PC-3 (cell line): ENCODE measurements at regions not wholly inside any gene's neighbourhood (a gene's known extent, or its start where the extent isn't known, plus 50 kb on each side); places are given as distances from the start of the nearest gene placed in this dataset.

Experiments used
- ATAC-seq: fragments of 200-7000 bp; cut with Tn5 transposase; 2 replicates; pipeline ENCODE4 v1.9.1; 2020; ENCODE audit warnings: mild to moderate bottlenecking, moderate library complexity
- BruUV-seq: library from RNA; stranded (reverse); fragments of 400-500 nt; replicated peaks from 2 replicates; lab custom pipeline; 2021; lab: Mats Ljungman, UMichigan
- CTCF ChIA-PET: fragments of 300-600 bp; sonication (Branson Sonifier 250); formaldehyde crosslinking; loops from one replicate; lab custom pipeline; 2022; ENCODE audit warnings: antibody characterized with exemption; lab: Charles Lee
- POLR2A ChIA-PET: fragments of 300-600 bp; sonication (Branson Sonifier 250); formaldehyde crosslinking; loops from one replicate; lab custom pipeline; 2022; ENCODE audit warnings: antibody characterized with exemption; ENCODE audit not compliant: unreplicated experiment; lab: Charles Lee
- DNase-seq: peaks from one replicate; pipeline ENCODE4 v3.0.0-alpha.2; 2015
- H2AFZ ChIP-seq: fragments of 300-600 bp; sonication (generic); 2 replicates; pipeline ENCODE4 v1.6.0; 2016; ENCODE audit warnings: antibody characterized with exemption, low read length
- H3F3A ChIP-seq: fragments of 300-600 bp; sonication (generic); one replicate; pipeline ENCODE4 v1.6.0; 2017; ENCODE audit warnings: antibody characterized with exemption, low read length, control low read depth, mild to moderate bottlenecking; ENCODE audit not compliant: unreplicated experiment
- H3K27ac ChIP-seq: fragments of 300-600 bp; sonication (generic); 2 replicates; pipeline ENCODE4 v1.5.1; 2016; ENCODE audit warnings: mild to moderate bottlenecking, low read length
- H3K27me3 ChIP-seq: fragments of 300-600 bp; sonication (generic); 2 replicates; pipeline ENCODE4 v1.6.1; 2016; ENCODE audit warnings: low read length, mixed read lengths
- H3K36me3 ChIP-seq: fragments of 300-600 bp; sonication (generic); 2 replicates; pipeline ENCODE4 v1.6.1; 2016; ENCODE audit warnings: low read depth, mixed run types, low read length, mixed read lengths
- H3K4me1 ChIP-seq: fragments of 300-600 bp; sonication (generic); 2 replicates; pipeline ENCODE4 v1.5.1; 2016; ENCODE audit warnings: low read length; ENCODE audit not compliant: insufficient read depth
- H3K4me2 ChIP-seq: fragments of 300-600 bp; sonication (generic); 2 replicates; pipeline ENCODE4 v1.6.0; 2016; ENCODE audit warnings: low read length
- H3K4me3 ChIP-seq: fragments of 300-600 bp; sonication (generic); 2 replicates; pipeline ENCODE4 v1.5.1; 2016; ENCODE audit warnings: mild to moderate bottlenecking, low read length, mixed read lengths
- H3K79me2 ChIP-seq: fragments of 300-600 bp; sonication (generic); 2 replicates; pipeline ENCODE4 v1.6.1; 2017; ENCODE audit warnings: low read length, mixed read lengths
- H3K9ac ChIP-seq: fragments of 300-600 bp; sonication (generic); 2 replicates; pipeline ENCODE4 v1.6.0; 2016; ENCODE audit warnings: mild to moderate bottlenecking, low read length
- H3K9me2 ChIP-seq: fragments of 300-600 bp; sonication (generic); replicated peaks from 2 replicates; pipeline ENCODE4 v1.6.1; 2016; ENCODE audit warnings: mixed run types, low read length, mixed read lengths
- H3K9me3 ChIP-seq: fragments of 300-600 bp; sonication (generic); 2 replicates; pipeline ENCODE4 v1.6.1; 2016; ENCODE audit warnings: low read length, mixed read lengths
- H4K20me1 ChIP-seq: fragments of 300-600 bp; sonication (generic); 2 replicates; pipeline ENCODE4 v1.6.1; 2016; ENCODE audit warnings: low read length, mixed read lengths
- CTCF ChIP-seq: fragments of 300-600 bp; sonication (generic); conservative IDR thresholded peaks from 2 replicates; pipeline ENCODE4 v1.5.1; 2017; ENCODE audit warnings: antibody characterized with exemption, low read depth, mild to moderate bottlenecking, low read length
- EZH2 ChIP-seq: fragments of 300-600 bp; sonication (generic); IDR thresholded peaks from one replicate; pipeline ENCODE4 v1.6.1; 2017; ENCODE audit warnings: antibody characterized with exemption, mild to moderate bottlenecking, low read length; ENCODE audit not compliant: unreplicated experiment
- EZH2phosphoT487 ChIP-seq: fragments of 300-600 bp; sonication (generic); IDR thresholded peaks from 2 replicates; pipeline ENCODE4 v1.6.1; 2018; ENCODE audit warnings: mild to moderate bottlenecking, antibody characterized with exemption, low read length, borderline replicate concordance
- intact Hi-C: fragments of 100-400 bp; cut with micrococcal nuclease; formaldehyde crosslinking; loops from 2 replicates; pipeline ENCODE4 v1.9.0; 2023

- Histone ChIP-seq H3K4me2 (no peak overlapping the region), H3K27me3 (no peaks in the 10 kb centered on the region), H3K4me3 (no peak overlapping the region), H3K79me2 (no peaks in the 10 kb centered on the region), H2AFZ (no peak overlapping the region), H3K27ac (no peak overlapping the region), H4K20me1 (no peaks in the 10 kb centered on the region), H3K4me1 (peaks cover 38% of the 10 kb centered on the region), H3K9ac (no peak overlapping the region), H3K9me2 (no peaks in the 10 kb centered on the region), H3K9me3 (no peaks in the 10 kb centered on the region), H3F3A (no peaks in the 10 kb centered on the region), H3K36me3 (no peaks in the 10 kb centered on the region)
- TF ChIP-seq EZH2phosphoT487 (no peak), EZH2 (no peak), CTCF (no peak)
- ChIA-PET CTCF (interaction anchor here (0.5 kb wide), 1 partner anchor 1089 kb away, joined by 12 read pairs; no protein-coding TSS in a partner anchor), POLR2A (no interaction called here)
- BruUV-seq = no TSS peak
- ATAC-seq (no peak), DNase-seq (no peak)
- intact Hi-C loops = no loop called here
These were observed 54.4 kb upstream of the ARID5B start for GRCh38 chr10:61847087-61847486.

DNA sequence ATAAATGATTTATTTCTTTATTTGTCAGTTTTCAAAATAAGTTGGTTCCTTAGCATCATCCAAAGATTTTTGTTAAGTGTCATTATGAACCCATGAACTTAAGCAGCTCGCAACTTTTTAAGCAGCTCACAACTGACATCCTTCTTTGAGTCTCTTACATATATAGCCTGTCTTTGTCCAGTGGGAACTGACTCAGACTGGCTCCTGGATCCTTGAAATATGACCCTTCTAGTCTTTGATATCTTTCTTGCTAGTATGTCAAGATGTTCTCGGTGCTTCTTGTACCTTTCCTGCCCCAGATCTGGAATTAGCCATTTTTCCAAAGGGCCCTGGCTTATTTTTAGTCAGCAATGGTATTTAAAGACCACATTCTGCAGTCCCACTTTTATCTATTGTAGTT is 53.9 kb upstream of the ARID5B start:
- POLR2A ChIA-PET = no interaction called here

More for the DNA sequence above, 53.9 kb upstream of the ARID5B start:
- peak; percentile 37; the same call in 1 of the 2 replicates for ATAC-seq
- H3K79me2 ChIP-seq = no peaks in the 10 kb centered on the region
- no peak overlapping the region for H3K27ac ChIP-seq
- H3K4me2 ChIP-seq = no peak overlapping the region
- H3F3A ChIP-seq = no peaks in the 10 kb centered on the region
- no peaks in the 10 kb centered on the region for H3K27me3 ChIP-seq
- H3K9ac ChIP-seq = no peak overlapping the region
- no peak overlapping the region for H2AFZ ChIP-seq
- H3K4me1 ChIP-seq = peaks cover 32% of the 10 kb centered on the region
- TF ChIP-seq CTCF (no peak), EZH2phosphoT487 (no peak), EZH2 (no peak)
- no peaks in the 10 kb centered on the region for H3K9me3 ChIP-seq
- H3K4me3 ChIP-seq = no peak overlapping the region
- intact Hi-C loops = no loop called here
- no peaks in the 10 kb centered on the region for H3K9me2 ChIP-seq
- BruUV-seq = no TSS peak
- CTCF ChIA-PET = no interaction called here
- H4K20me1 ChIP-seq = no peaks in the 10 kb centered on the region
- DNase-seq = peak; percentile 64
- H3K36me3 ChIP-seq = no peaks in the 10 kb centered on the region
